Inflammatory macrophage treated with lipopolysaccharide for 1 hour (primary cell): ENCODE measurements at regions not wholly inside any gene's neighbourhood (a gene's known extent, or its start where the extent isn't known, plus 50 kb on each side); places are given as distances from the start of the nearest gene placed in this dataset.
"Not testable (repeated sequence)": the region's sequence is repeated elsewhere in the genome, so short reads cannot be mapped to it uniquely, and the experiment has no call there.

Experiments
- DNase-seq, 2 donors: peaks; one replicate each; pipeline ENCODE4 v3.0.0-alpha.2; 2020 to 2022

DNA sequence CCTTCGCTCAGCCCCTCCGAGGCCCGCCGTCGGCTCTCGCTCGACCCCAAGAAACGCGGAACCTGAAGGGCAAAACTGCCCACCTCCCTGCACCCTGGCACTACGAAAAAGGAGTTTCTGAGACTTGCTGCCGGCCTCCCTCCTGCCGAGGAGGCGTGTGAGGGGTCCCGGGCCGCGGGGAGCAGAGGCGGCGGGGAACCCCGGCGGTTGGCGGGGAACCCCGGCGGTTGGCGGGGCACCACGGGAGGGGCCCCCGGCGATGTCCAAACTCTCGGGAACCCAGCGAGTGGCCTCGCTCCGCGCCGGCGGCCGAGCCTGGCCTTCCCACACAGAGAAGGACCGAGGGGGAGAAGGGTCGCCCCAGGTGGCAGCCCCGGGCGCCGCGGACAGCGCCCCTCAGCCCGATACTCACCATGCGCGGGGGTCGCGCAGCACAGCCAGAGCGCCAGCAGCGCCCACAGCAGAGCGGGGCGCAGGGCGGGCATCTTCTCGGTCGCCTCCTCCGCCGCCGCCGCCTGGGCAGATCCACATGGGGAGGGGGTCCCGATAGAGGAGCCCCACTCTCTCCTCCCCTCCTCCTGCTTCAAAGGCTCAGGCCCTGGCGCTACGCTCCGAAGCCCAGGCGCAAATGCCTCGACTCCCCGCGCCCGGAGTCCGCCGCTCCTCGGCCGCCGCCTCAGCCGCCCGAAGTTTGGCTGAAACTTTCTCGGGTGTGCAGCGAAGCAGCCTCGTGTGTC is 69.4 kb upstream of the NUDT4B start:
- DNase-seq: peak in 1 of 2 donors; percentile 24

GRCh38 chr1:148679787-148680326 is 68.7 kb upstream of the NUDT4B start:
- DNase-seq: not testable (repeated sequence)

GRCh38 chr1:148686735-148687134 is 61.8 kb upstream of the NUDT4B start:
- DNase-seq: not testable (repeated sequence)

DNA sequence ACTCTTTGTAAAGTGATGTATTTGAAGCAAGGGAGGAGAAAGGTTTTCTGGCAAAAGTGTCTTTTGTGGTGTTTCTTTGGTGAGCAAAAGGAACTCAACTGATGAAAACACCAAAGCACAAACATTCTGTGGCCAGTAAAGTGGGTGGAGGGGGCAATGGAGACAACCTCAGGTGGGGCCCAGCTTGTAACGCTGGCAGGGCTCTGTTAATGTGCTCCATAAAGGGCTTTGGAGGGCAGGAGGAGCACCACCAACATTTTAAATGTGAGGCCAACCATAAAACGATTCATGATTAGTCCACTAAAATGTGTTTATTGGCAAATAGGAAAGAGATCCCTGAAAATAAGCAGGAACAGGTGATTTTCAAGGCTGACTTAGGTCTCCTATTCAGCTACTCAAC is 61.2 kb upstream of the NUDT4B start:
- not testable (repeated sequence) for DNase-seq
